ENCODE measurements at regions not wholly inside any gene's neighbourhood (a gene's known extent, or its start where the extent isn't known, plus 50 kb on each side); places are given as distances from the start of the nearest gene placed in this dataset.

DNA sequence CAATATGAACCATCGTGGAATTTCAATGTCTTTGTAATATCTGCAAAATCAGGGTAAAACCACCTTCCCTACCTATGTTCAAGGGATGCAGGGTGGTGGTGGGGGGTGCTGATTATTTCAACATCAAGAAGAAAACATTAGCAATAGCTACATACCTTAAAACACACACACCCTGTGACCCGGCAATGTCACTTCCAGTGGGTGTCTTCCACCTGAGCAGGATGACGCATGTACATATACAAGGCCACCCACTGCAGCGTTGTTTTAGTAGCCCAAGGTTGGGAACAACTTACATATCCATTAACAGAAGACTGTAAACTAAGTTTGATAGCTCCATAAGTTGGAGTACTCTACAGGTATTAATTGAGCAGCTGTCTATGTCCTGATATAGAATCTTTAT lies 62.6 kb upstream of the SIRPG start:
- in situ Hi-C loops (cut with HindIII; ENCODE audit: extremely low pct_ligation_motif_present, low pct_unique_long_range_greater_than_20kb) = no loop called here
- POLR2A ChIA-PET = no interaction called here
- H3K4me2 ChIP-seq (ENCODE audit: low read depth, low read length) = no peak overlapping the region
- TF ChIP-seq, protein P1, sequence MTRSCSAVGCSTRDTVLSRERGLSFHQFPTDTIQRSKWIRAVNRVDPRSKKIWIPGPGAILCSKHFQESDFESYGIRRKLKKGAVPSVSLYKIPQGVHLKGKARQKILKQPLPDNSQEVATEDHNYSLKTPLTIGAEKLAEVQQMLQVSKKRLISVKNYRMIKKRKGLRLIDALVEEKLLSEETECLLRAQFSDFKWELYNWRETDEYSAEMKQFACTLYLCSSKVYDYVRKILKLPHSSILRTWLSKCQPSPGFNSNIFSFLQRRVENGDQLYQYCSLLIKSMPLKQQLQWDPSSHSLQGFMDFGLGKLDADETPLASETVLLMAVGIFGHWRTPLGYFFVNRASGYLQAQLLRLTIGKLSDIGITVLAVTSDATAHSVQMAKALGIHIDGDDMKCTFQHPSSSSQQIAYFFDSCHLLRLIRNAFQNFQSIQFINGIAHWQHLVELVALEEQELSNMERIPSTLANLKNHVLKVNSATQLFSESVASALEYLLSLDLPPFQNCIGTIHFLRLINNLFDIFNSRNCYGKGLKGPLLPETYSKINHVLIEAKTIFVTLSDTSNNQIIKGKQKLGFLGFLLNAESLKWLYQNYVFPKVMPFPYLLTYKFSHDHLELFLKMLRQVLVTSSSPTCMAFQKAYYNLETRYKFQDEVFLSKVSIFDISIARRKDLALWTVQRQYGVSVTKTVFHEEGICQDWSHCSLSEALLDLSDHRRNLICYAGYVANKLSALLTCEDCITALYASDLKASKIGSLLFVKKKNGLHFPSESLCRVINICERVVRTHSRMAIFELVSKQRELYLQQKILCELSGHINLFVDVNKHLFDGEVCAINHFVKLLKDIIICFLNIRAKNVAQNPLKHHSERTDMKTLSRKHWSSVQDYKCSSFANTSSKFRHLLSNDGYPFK (CRISPR knock-in tag; IDR thresholded peaks at IDR 0.05; ENCODE audit: borderline replicate concordance) = no peak
- TF ChIP-seq SKI (IDR thresholded peaks at IDR 0.05; ENCODE audit: partially characterized antibody) (no peak), HES4 (CRISPR knock-in tag; IDR thresholded peaks at IDR 0.05; ENCODE audit: borderline replicate concordance) (no peak), ZNF788 (CRISPR knock-in tag; IDR thresholded peaks at IDR 0.05; ENCODE audit: borderline replicate concordance) (no peak), NFYB (CRISPR knock-in tag; IDR thresholded peaks at IDR 0.05) (no peak), SOX5 (CRISPR knock-in tag; IDR thresholded peaks at IDR 0.05; ENCODE audit: borderline replicate concordance) (no peak), ZNF12 (CRISPR knock-in tag; IDR thresholded peaks at IDR 0.05) (no peak)
- TF ChIP-seq, protein P2, sequence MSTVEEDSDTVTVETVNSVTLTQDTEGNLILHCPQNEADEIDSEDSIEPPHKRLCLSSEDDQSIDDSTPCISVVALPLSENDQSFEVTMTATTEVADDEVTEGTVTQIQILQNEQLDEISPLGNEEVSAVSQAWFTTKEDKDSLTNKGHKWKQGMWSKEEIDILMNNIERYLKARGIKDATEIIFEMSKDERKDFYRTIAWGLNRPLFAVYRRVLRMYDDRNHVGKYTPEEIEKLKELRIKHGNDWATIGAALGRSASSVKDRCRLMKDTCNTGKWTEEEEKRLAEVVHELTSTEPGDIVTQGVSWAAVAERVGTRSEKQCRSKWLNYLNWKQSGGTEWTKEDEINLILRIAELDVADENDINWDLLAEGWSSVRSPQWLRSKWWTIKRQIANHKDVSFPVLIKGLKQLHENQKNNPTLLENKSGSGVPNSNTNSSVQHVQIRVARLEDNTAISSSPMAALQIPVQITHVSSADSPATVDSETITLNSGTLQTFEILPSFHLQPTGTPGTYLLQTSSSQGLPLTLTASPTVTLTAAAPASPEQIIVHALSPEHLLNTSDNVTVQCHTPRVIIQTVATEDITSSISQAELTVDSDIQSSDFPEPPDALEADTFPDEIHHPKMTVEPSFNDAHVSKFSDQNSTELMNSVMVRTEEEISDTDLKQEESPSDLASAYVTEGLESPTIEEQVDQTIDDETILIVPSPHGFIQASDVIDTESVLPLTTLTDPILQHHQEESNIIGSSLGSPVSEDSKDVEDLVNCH (CRISPR knock-in tag; IDR thresholded peaks at IDR 0.05) = no peak
- TF ChIP-seq, protein P3, sequence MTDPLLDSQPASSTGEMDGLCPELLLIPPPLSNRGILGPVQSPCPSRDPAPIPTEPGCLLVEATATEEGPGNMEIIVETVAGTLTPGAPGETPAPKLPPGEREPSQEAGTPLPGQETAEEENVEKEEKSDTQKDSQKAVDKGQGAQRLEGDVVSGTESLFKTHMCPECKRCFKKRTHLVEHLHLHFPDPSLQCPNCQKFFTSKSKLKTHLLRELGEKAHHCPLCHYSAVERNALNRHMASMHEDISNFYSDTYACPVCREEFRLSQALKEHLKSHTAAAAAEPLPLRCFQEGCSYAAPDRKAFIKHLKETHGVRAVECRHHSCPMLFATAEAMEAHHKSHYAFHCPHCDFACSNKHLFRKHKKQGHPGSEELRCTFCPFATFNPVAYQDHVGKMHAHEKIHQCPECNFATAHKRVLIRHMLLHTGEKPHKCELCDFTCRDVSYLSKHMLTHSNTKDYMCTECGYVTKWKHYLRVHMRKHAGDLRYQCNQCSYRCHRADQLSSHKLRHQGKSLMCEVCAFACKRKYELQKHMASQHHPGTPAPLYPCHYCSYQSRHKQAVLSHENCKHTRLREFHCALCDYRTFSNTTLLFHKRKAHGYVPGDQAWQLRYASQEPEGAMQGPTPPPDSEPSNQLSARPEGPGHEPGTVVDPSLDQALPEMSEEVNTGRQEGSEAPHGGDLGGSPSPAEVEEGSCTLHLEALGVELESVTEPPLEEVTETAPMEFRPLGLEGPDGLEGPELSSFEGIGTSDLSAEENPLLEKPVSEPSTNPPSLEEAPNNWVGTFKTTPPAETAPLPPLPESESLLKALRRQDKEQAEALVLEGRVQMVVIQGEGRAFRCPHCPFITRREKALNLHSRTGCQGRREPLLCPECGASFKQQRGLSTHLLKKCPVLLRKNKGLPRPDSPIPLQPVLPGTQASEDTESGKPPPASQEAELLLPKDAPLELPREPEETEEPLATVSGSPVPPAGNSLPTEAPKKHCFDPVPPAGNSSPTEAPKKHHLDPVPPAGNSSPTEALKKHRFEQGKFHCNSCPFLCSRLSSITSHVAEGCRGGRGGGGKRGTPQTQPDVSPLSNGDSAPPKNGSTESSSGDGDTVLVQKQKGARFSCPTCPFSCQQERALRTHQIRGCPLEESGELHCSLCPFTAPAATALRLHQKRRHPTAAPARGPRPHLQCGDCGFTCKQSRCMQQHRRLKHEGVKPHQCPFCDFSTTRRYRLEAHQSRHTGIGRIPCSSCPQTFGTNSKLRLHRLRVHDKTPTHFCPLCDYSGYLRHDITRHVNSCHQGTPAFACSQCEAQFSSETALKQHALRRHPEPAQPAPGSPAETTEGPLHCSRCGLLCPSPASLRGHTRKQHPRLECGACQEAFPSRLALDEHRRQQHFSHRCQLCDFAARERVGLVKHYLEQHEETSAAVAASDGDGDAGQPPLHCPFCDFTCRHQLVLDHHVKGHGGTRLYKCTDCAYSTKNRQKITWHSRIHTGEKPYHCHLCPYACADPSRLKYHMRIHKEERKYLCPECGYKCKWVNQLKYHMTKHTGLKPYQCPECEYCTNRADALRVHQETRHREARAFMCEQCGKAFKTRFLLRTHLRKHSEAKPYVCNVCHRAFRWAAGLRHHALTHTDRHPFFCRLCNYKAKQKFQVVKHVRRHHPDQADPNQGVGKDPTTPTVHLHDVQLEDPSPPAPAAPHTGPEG (CRISPR knock-in tag; IDR thresholded peaks at IDR 0.05) = no peak
- TF ChIP-seq, protein P4, sequence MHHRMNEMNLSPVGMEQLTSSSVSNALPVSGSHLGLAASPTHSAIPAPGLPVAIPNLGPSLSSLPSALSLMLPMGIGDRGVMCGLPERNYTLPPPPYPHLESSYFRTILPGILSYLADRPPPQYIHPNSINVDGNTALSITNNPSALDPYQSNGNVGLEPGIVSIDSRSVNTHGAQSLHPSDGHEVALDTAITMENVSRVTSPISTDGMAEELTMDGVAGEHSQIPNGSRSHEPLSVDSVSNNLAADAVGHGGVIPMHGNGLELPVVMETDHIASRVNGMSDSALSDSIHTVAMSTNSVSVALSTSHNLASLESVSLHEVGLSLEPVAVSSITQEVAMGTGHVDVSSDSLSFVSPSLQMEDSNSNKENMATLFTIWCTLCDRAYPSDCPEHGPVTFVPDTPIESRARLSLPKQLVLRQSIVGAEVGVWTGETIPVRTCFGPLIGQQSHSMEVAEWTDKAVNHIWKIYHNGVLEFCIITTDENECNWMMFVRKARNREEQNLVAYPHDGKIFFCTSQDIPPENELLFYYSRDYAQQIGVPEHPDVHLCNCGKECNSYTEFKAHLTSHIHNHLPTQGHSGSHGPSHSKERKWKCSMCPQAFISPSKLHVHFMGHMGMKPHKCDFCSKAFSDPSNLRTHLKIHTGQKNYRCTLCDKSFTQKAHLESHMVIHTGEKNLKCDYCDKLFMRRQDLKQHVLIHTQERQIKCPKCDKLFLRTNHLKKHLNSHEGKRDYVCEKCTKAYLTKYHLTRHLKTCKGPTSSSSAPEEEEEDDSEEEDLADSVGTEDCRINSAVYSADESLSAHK (CRISPR knock-in tag; IDR thresholded peaks at IDR 0.05; ENCODE audit: borderline replicate concordance) = no peak

More for the DNA sequence above, 62.6 kb upstream of the SIRPG start:
- Histone ChIP-seq H3K79me2 (ENCODE audit: insufficient read depth, low read length) (no peaks in the 10 kb centered on the region), H2AFZ (ENCODE audit: low read length) (no peak overlapping the region), H4K20me1 (ENCODE audit: insufficient read depth, low read length) (no peaks in the 10 kb centered on the region), H3K36me3 (replicated peaks in 1 of 2; ENCODE audit: control insufficient read depth in 1 of 2, insufficient read depth in 2 of 2, low read length in 2 of 2) (no peaks in the 10 kb centered on the region), H3K27ac (ENCODE audit: extremely low read length, insufficient read depth, low read length) (no peak overlapping the region), H3K4me3 (replicated peaks in 1 of 3; ENCODE audit: insufficient read depth in 1 of 3, low read depth in 2 of 3, low read length in 3 of 3) (no peak overlapping the region), H3K4me1 (ENCODE audit: insufficient read depth, low read length) (no peaks in the 10 kb centered on the region), H3K27me3 (ENCODE audit: control insufficient read depth in 1 of 2, insufficient read depth in 2 of 2, low read length in 2 of 2) (peaks cover 0 to 19% of the 10 kb centered on the region in 2 experiments; a peak in 2 of 5 replicates), H3K9me3 (ENCODE audit: low read length) (no peaks in the 10 kb centered on the region), H3K9ac (ENCODE audit: insufficient read depth, low read depth, low read length) (no peak overlapping the region)
- no peak for DNase-seq (ENCODE audit: low spot score)
- no TSS peak for BruUV-seq (replicated peaks)
- ATAC-seq = no peak
- WGBS (ENCODE audit: low lambda C conversion rate) = 24% methylated on average over 4 of the region's 4 CpGs
- intact Hi-C loops (cut with micrococcal nuclease; ENCODE audit: unreplicated experiment) = no loop called here
- FAIRE-seq = no peak
- CTCF ChIA-PET (ENCODE audit: low intra/inter-chr PET ratio, low total read pairs) = no interaction called here

Measured in HepG2 (cell line).